GM12872 (cell line): ENCODE measurements at regions not wholly inside any gene's neighbourhood (a gene's known extent, or its start where the extent isn't known, plus 50 kb on each side); places are given as distances from the start of the nearest gene placed in this dataset.

Experiments
- TF ChIP-seq, protein P1 (sequence below): IDR thresholded peaks from 3 replicates; pipeline ENCODE4 v1.5.1; 2011; ENCODE audit warnings: low read depth, mild to moderate bottlenecking, low read length, moderate library complexity; ENCODE audit not compliant: insufficient read depth

DNA sequence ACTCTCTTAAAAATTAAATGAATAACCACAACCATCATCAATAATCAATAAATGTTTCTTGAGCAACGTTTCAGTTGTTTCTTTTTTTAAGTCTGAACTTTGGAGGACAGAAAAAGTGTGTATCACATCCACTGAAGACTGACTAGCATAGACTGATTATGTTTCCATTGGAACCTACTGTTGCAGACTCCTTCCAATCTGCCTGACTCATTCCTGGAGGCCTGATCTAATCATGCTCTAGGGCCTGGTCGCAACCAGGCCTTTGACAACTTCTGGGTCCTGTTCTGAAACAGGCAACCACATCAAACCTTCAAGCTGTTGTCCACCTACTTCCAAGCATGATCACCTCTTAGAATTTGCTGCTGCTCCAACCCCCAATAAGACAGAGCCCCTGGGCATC is 109.2 kb upstream of the NUDT7 start:
- TF ChIP-seq, protein P1, sequence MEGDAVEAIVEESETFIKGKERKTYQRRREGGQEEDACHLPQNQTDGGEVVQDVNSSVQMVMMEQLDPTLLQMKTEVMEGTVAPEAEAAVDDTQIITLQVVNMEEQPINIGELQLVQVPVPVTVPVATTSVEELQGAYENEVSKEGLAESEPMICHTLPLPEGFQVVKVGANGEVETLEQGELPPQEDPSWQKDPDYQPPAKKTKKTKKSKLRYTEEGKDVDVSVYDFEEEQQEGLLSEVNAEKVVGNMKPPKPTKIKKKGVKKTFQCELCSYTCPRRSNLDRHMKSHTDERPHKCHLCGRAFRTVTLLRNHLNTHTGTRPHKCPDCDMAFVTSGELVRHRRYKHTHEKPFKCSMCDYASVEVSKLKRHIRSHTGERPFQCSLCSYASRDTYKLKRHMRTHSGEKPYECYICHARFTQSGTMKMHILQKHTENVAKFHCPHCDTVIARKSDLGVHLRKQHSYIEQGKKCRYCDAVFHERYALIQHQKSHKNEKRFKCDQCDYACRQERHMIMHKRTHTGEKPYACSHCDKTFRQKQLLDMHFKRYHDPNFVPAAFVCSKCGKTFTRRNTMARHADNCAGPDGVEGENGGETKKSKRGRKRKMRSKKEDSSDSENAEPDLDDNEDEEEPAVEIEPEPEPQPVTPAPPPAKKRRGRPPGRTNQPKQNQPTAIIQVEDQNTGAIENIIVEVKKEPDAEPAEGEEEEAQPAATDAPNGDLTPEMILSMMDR: no peak

DNA sequence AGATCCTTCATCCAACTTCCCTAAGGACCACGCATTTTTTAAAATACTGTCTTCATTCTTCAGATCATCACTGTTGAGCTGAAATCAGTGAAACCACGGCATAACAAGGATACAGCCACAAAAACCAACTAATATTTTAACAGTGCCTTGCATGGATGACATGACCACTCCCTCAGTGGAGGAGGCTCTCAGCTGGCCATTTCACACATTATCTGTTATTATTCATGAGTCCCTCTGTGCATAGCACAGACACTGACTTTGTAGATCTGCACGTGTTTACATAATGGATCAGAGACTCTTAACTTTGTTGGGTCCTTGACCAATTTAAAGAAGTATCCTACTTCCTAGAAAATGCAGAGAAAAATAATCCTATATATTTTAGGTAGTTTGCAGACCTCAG is 104.8 kb upstream of the NUDT7 start:
- TF ChIP-seq, protein P1: no peak

DNA sequence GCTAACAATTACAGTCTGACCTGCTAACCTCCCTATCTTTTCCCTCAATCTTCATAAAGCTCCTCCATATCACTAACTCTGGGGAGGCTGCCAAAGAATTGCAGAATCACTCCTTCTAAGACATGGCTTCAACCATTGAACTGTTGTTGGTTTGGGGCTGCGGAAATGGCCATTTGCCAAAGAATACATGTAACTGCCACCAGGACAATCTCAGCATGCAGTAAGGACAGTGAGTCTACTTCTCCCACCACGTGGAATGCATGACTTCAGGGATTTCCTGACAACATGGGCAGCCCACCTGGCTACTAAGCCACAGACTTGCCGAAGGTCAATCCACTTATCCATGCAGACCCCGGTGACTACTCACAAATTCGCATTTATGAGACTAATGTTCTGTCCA is 104.3 kb upstream of the NUDT7 start:
- TF ChIP-seq, protein P1: no peak

DNA sequence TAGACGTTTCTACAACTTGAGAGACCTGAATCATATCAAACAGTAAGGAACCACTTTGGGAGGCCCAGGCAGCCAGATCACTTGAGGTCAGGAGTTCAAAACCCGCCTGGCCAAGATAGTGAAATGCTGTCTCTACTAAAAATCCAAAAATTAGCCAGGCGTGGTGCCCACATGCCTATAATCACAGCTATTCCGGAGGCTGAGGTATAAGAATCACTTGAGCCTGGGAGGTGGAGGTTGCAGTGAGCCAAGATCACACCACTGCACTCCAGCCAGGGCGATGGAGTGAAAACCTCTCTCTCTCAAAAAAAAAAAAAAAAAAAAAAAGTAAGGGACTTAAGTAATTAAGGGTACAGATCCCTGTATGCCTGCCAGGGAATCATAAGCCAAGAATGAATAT is 103.4 kb upstream of the NUDT7 start:
- TF ChIP-seq, protein P1: no peak

DNA sequence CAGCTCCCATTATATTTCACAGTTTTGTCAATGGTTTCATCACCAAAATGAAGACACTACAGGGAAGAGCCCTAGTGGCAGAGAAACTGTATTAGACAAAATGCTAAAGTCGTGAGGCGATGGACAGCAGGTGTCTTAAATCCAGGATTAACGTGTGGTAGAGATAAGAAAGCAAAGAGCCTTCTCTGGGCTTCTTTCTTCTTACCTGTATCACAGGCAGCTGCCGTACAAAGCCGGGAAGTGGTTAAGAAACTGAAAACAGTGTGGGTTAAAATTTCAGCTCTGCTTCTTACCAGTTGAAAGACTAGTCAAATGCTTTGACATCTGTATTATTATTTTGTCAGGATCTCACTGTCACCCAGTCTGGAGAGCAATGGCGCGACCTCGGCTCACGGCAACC is 98.2 kb upstream of the NUDT7 start:
- TF ChIP-seq, protein P1: no peak

DNA sequence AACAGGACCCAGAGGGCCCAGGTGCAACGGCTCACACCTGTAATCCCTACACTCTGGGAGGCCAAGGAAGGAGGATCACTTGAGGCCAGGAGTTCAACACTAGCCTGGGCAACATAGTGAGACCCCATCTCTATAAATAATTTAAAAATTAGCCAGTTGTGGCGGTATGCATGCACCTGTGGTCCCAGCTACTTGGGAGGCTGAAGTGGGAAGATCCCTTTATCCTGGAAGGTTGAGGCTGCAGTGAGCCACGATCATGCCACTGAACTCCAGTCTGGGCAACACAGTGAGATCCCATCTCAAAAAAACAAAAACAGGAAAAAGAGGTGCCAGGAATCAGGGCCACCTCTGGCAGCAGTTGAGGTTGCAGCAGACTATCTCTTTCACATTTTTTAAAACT is 85.7 kb upstream of the NUDT7 start:
- TF ChIP-seq, protein P1: no peak

DNA sequence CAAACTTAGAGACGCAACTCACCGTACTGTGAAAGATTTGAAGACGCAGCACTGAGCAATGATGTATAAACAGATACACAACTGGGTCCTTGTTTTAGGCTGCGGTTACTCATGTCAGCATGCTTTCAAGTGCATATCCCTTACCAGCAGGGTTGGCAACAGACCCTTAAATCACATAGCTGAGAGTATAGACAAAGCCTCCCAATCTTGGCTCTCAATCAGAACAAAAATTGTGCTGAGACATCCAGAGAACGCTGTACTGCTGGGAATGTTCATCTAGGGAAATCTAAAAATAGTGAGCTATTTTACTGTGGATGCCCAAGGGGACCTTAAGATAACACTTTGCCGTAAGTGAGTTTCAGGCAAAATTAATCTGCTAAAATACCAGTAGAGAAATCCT is 84.4 kb upstream of the NUDT7 start:
- TF ChIP-seq, protein P1: no peak

DNA sequence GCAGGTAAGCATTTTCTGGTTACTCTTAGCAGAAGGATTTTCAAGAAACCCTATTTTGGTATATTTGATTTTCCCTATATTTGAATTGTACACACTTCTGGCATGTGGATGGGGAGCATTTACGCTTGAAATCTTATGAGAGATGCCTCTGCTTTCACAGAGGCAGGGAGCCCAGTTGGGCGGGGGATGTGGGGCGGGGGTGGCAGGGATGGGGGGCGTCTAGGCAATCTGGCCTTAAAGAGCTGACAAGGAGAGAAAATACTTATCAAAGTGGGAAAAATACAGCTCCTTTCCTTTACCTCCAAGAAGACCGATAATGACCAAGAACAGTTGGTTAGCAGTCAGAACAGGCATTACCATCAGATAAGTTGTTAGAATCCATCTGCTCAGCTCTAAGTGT is 79.1 kb upstream of the NUDT7 start:
- TF ChIP-seq, protein P1: no peak
